PC-9 (cell line): ENCODE measurements at regions not wholly inside any gene's neighbourhood (a gene's known extent, or its start where the extent isn't known, plus 50 kb on each side); places are given as distances from the start of the nearest gene placed in this dataset.

ENCODE experiments used
- BruUV-seq: library from RNA; stranded (reverse); fragments of 400-500 nt; replicated peaks from 2 replicates; lab custom pipeline; 2021; lab: Mats Ljungman, UMichigan
- CTCF ChIA-PET: fragments of 300-600 bp; sonication (Branson Sonifier 250); formaldehyde crosslinking; loops from one replicate; lab custom pipeline; 2022; ENCODE audit warnings: antibody characterized with exemption; lab: Charles Lee
- POLR2A ChIA-PET: fragments of 300-600 bp; sonication (Branson Sonifier 250); formaldehyde crosslinking; loops from one replicate; lab custom pipeline; 2022; ENCODE audit warnings: antibody characterized with exemption; ENCODE audit not compliant: unreplicated experiment; lab: Charles Lee
- DNase-seq, 2 experiments: peaks; one replicate each; pipeline versions ENCODE4 v3.0.0 to v3.0.0-alpha.2; 2015 to 2022; ENCODE audit warnings: mixed read lengths in 1 of 2
- H2AFZ ChIP-seq: fragments of 200-600 bp; sonication (generic); 2 replicates; pipeline ENCODE4 v1.8.1; 2017; ENCODE audit warnings: antibody characterized with exemption
- H3F3A ChIP-seq: fragments of 200-600 bp; sonication (generic); 2 replicates; pipeline ENCODE4 v1.8.1; 2017; ENCODE audit warnings: antibody characterized with exemption, mild to moderate bottlenecking, low read depth; ENCODE audit not compliant: insufficient read depth
- H3K27ac ChIP-seq: fragments of 200-600 bp; sonication (generic); 2 replicates; pipeline ENCODE4 v1.6.1; 2016; ENCODE audit warnings: mixed run types
- H3K27me3 ChIP-seq: fragments of 200-600 bp; sonication (generic); 2 replicates; pipeline ENCODE4 v1.6.1; 2016; ENCODE audit warnings: low read depth, mixed run types; ENCODE audit not compliant: insufficient read depth
- H3K36me3 ChIP-seq: fragments of 200-600 bp; sonication (generic); 2 replicates; pipeline ENCODE4 v1.6.1; 2016; ENCODE audit warnings: low read depth, mixed run types
- H3K4me1 ChIP-seq: fragments of 200-600 bp; sonication (generic); replicated peaks from 2 replicates; pipeline ENCODE4 v1.6.1; 2016; ENCODE audit warnings: mixed run types; ENCODE audit not compliant: insufficient read depth
- H3K4me2 ChIP-seq: fragments of 200-600 bp; sonication (generic); 2 replicates; pipeline ENCODE4 v1.6.1; 2017; ENCODE audit warnings: mixed run types
- H3K4me3 ChIP-seq: fragments of 200-600 bp; sonication (generic); 2 replicates; pipeline ENCODE4 v1.6.1; 2016; ENCODE audit warnings: mixed run types
- H3K79me2 ChIP-seq: fragments of 200-600 bp; sonication (generic); 2 replicates; pipeline ENCODE4 v1.6.1; 2017; ENCODE audit warnings: low read depth, mixed run types
- H3K9me2 ChIP-seq: fragments of 200-600 bp; sonication (generic); 2 replicates; pipeline ENCODE4 v1.8.1; 2017; ENCODE audit warnings: mild to moderate bottlenecking; ENCODE audit not compliant: insufficient read depth
- H3K9me3 ChIP-seq: fragments of 200-600 bp; sonication (generic); 2 replicates; pipeline ENCODE4 v1.8.1; 2016; ENCODE audit warnings: low read depth; ENCODE audit not compliant: insufficient read depth
- H4K20me1 ChIP-seq: fragments of 200-600 bp; sonication (generic); 2 replicates; pipeline ENCODE4 v1.8.1; 2017; ENCODE audit not compliant: insufficient read depth
- CTCF ChIP-seq: fragments of 200-600 bp; sonication (generic); conservative IDR thresholded peaks from 2 replicates; pipeline ENCODE4 v1.6.1; 2017; ENCODE audit warnings: mixed run types, antibody characterized with exemption, mild to moderate bottlenecking, moderate library complexity
- EZH2 ChIP-seq: fragments of 200-600 bp; sonication (generic); IDR thresholded peaks from 2 replicates; pipeline ENCODE4 v1.8.0; 2017; ENCODE audit warnings: antibody characterized with exemption, low read depth
- intact Hi-C: fragments of 100-400 bp; cut with micrococcal nuclease; formaldehyde crosslinking; loops from one replicate; pipeline ENCODE4 v1.10.0; 2022; ENCODE audit not compliant: unreplicated experiment

GRCh38 chr18:38241216-38241615 is 675.6 kb upstream of the CELF4 start:
- no TSS peak for BruUV-seq
- Histone ChIP-seq H3K4me3 (no peak overlapping the region), H4K20me1 (no peaks in the 10 kb centered on the region), H3K9me2 (no peaks in the 10 kb centered on the region), H3K27me3 (no peaks in the 10 kb centered on the region), H3K27ac (no peak overlapping the region), H3K4me2 (no peak overlapping the region), H3K79me2 (no peaks in the 10 kb centered on the region), H3K9me3 (no peaks in the 10 kb centered on the region), H3K36me3 (no peaks in the 10 kb centered on the region), H2AFZ (no peak overlapping the region), H3K4me1 (no peaks in the 10 kb centered on the region), H3F3A (no peaks in the 10 kb centered on the region)
- DNase-seq = no peak
- no peak for TF ChIP-seq EZH2
- TF ChIP-seq CTCF = no peak
- CTCF ChIA-PET = no interaction called here
- intact Hi-C loops = no loop called here
- POLR2A ChIA-PET = no interaction called here

GRCh38 chr18:38239606-38240005 is 674.0 kb upstream of the CELF4 start:
- H3K27me3 ChIP-seq = no peaks in the 10 kb centered on the region
- no peak overlapping the region for H2AFZ ChIP-seq
- no peaks in the 10 kb centered on the region for H4K20me1 ChIP-seq
- no peaks in the 10 kb centered on the region for H3F3A ChIP-seq
- no peak overlapping the region for H3K27ac ChIP-seq
- TF ChIP-seq CTCF = no peak
- TF ChIP-seq EZH2 = no peak
- no TSS peak for BruUV-seq
- ChIA-PET CTCF (no interaction called here), POLR2A (no interaction called here)
- no peaks in the 10 kb centered on the region for H3K4me1 ChIP-seq
- H3K4me2 ChIP-seq = no peak overlapping the region
- no peaks in the 10 kb centered on the region for H3K36me3 ChIP-seq
- H3K79me2 ChIP-seq = no peaks in the 10 kb centered on the region
- H3K9me2 ChIP-seq = no peaks in the 10 kb centered on the region
- intact Hi-C loops = no loop called here
- no peak for DNase-seq
- H3K9me3 ChIP-seq = no peaks in the 10 kb centered on the region
- H3K4me3 ChIP-seq = no peak overlapping the region

- Histone ChIP-seq H3K79me2 (no peaks in the 10 kb centered on the region), H3F3A (no peaks in the 10 kb centered on the region), H4K20me1 (no peaks in the 10 kb centered on the region), H3K4me2 (no peak overlapping the region), H2AFZ (no peak overlapping the region), H3K27me3 (no peaks in the 10 kb centered on the region), H3K9me2 (no peaks in the 10 kb centered on the region), H3K4me1 (no peaks in the 10 kb centered on the region), H3K4me3 (no peak overlapping the region), H3K27ac (no peak overlapping the region), H3K9me3 (no peaks in the 10 kb centered on the region), H3K36me3 (no peaks in the 10 kb centered on the region)
- BruUV-seq = no TSS peak
- ChIA-PET POLR2A (no interaction called here), CTCF (no interaction called here)
- TF ChIP-seq EZH2 (no peak), CTCF (no peak)
- intact Hi-C loops = no loop called here
- DNase-seq = no peak
These were observed 672.2 kb upstream of the CELF4 start for GRCh38 chr18:38237796-38238195.
